ENCODE measurements at regions not wholly inside any gene's neighbourhood (a gene's known extent, or its start where the extent isn't known, plus 50 kb on each side); places are given as distances from the start of the nearest gene placed in this dataset.
A peak's percentile ranks its signal among the peaks of the same experiment; 100 is the strongest.

GRCh38 chr3:66629150-66629981, 128.5 kb upstream of the LRIG1 start:
- no peaks in the 10 kb centered on the region for H3K36me3 Mint-ChIP-seq
- H3K9ac ChIP-seq: no peak overlapping the region
- H3K36me3 ChIP-seq: no peaks in the 10 kb centered on the region
- peak overlapping the region; percentile 98 for H2AFZ ChIP-seq (replicated peaks)
- peak overlapping the region; percentile 57 for H3K4me2 ChIP-seq
- DNase-seq (ENCODE audit: low spot score): peak; percentile 16
- no peaks in the 10 kb centered on the region for H4K20me1 ChIP-seq (ENCODE audit: low read depth)
- peaks cover 14% of the 10 kb centered on the region for H3F3A ChIP-seq (ENCODE audit: low read depth)
- H3K9me3 Mint-ChIP-seq: no peaks in the 10 kb centered on the region
- no peak overlapping the region for H3K4me3 ChIP-seq
- H3K27me3 Mint-ChIP-seq (ENCODE audit: insufficient read depth, low read depth): peaks cover 5% of the 10 kb centered on the region
- H3K27ac Mint-ChIP-seq: peak overlapping the region; percentile 95
- no peak overlapping the region for H3K27ac ChIP-seq
- TF ChIP-seq EZH2 (IDR thresholded peaks at IDR 0.05): no peak
- TF ChIP-seq EZH2phosphoT487 (IDR thresholded peaks at IDR 0.05): no peak
- no peak for TF ChIP-seq CTCF (IDR thresholded peaks at IDR 0.05)
- peaks cover 40% of the 10 kb centered on the region for H3K4me1 Mint-ChIP-seq
- no peaks in the 10 kb centered on the region for H3K9me3 ChIP-seq (ENCODE audit: low read depth)
- H3K27me3 ChIP-seq: no peaks in the 10 kb centered on the region
- peak overlapping the region; percentile 17 for H3K4me3 Mint-ChIP-seq
- no peaks in the 10 kb centered on the region for H3K79me2 ChIP-seq (ENCODE audit: low read depth)
- peaks cover 16% of the 10 kb centered on the region for H3K4me1 ChIP-seq

- H3K4me3 Mint-ChIP-seq: no peak overlapping the region
- H3K27ac ChIP-seq: no peak overlapping the region
- TF ChIP-seq CTCF (IDR thresholded peaks at IDR 0.05) (no peak), EZH2 (IDR thresholded peaks at IDR 0.05) (no peak), EZH2phosphoT487 (IDR thresholded peaks at IDR 0.05) (no peak)
- H3K4me2 ChIP-seq: peak overlapping the region; percentile 57
- H3K36me3 ChIP-seq: no peaks in the 10 kb centered on the region
- no peaks in the 10 kb centered on the region for H3K27me3 ChIP-seq
- no peaks in the 10 kb centered on the region for H4K20me1 ChIP-seq (ENCODE audit: low read depth)
- no peak for DNase-seq (ENCODE audit: low spot score)
- H3K9me3 Mint-ChIP-seq: no peaks in the 10 kb centered on the region
- peak overlapping the region; percentile 95 for H3K27ac Mint-ChIP-seq
- H3K36me3 Mint-ChIP-seq: no peaks in the 10 kb centered on the region
- no peak overlapping the region for H3K9ac ChIP-seq
- H2AFZ ChIP-seq (replicated peaks): peak overlapping the region; percentile 98
- H3K79me2 ChIP-seq (ENCODE audit: low read depth): no peaks in the 10 kb centered on the region
- H3K4me1 Mint-ChIP-seq: peaks cover 40% of the 10 kb centered on the region
- H3K4me1 ChIP-seq: peaks cover 16% of the 10 kb centered on the region
- H3F3A ChIP-seq (ENCODE audit: low read depth): peaks cover 14% of the 10 kb centered on the region
- peaks cover 5% of the 10 kb centered on the region for H3K27me3 Mint-ChIP-seq (ENCODE audit: insufficient read depth, low read depth)
- H3K9me3 ChIP-seq (ENCODE audit: low read depth): no peaks in the 10 kb centered on the region
- H3K4me3 ChIP-seq: no peak overlapping the region
Measured at GRCh38 chr3:66629982-66630368, 129.2 kb upstream of the LRIG1 start.

GRCh38 chr3:66633402-66634381, 132.9 kb upstream of the LRIG1 start:
- Histone ChIP-seq H3K9me3 (ENCODE audit: low read depth) (no peaks in the 10 kb centered on the region), H3K27me3 (no peaks in the 10 kb centered on the region), H3K9ac (no peak overlapping the region), H3F3A (ENCODE audit: low read depth) (peaks cover 20% of the 10 kb centered on the region), H3K36me3 (no peaks in the 10 kb centered on the region), H3K4me3 (no peak overlapping the region), H3K79me2 (ENCODE audit: low read depth) (no peaks in the 10 kb centered on the region), H4K20me1 (ENCODE audit: low read depth) (no peaks in the 10 kb centered on the region), H2AFZ (replicated peaks) (no peak overlapping the region), H3K4me2 (no peak overlapping the region), H3K4me1 (peaks cover 18% of the 10 kb centered on the region), H3K27ac (no peak overlapping the region)
- no peaks in the 10 kb centered on the region for H3K9me3 Mint-ChIP-seq
- H3K27me3 Mint-ChIP-seq (ENCODE audit: insufficient read depth, low read depth): peaks cover 3% of the 10 kb centered on the region
- H3K4me3 Mint-ChIP-seq: no peak overlapping the region
- no peak overlapping the region for H3K27ac Mint-ChIP-seq
- TF ChIP-seq EZH2phosphoT487 (IDR thresholded peaks at IDR 0.05) (no peak), EZH2 (IDR thresholded peaks at IDR 0.05) (no peak)
- H3K36me3 Mint-ChIP-seq: no peaks in the 10 kb centered on the region
- no peak for DNase-seq (ENCODE audit: low spot score)
- H3K4me1 Mint-ChIP-seq: peaks cover 31% of the 10 kb centered on the region

All from neural progenitor cell (in vitro differentiated cells).